NCI-H82 treated with DMSO at 0.1 percent for 48 hours (cell line): ENCODE measurements at regions not wholly inside any gene's neighbourhood (a gene's known extent, or its start where the extent isn't known, plus 50 kb on each side); places are given as distances from the start of the nearest gene placed in this dataset.

Source experiments
- DNase-seq: peaks from one replicate; lab custom pipeline; 2025; ENCODE audit not compliant: unreplicated experiment; lab: John Stamatoyannopoulos, UW

DNA sequence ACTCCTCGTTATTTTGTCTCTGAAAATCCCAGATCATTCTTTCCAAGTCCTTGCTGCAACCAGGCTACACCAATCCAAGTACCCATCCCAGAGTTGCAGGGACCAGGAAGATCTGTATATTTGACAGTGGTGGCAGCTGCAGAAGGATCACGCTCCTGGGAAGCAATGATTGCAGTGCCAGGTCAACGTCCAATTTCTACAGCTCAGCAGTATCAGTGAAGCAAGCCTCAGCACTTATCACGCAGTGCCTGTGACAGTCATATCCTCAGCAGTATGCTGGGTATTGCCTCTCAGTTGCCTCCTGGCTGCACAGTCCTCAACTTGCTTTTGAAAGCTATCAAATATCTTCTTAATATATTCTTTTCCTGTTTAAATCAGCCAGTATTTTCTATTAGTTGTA is 66.7 kb downstream of the BARHL2 start:
- no peak for DNase-seq

DNA sequence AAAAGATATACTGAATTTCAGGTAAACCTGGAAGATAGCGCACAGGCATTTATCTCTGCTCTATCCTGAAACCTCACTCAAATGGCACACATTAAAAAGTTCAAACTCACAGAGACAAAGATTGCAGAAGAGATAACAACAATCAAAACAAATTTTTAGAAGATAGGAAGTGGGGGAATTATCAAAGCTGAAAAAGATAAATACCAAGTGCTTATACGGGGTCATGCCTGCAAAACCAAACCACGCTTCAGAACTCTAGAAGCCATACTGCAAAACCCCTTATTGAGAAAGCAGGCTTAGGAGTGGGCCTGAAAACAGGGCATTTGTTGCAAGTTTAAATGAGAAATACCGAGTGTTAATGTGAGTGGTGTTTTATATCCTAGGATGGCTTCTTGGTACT is 76.8 kb downstream of the BARHL2 start:
- DNase-seq, result no peak

DNA sequence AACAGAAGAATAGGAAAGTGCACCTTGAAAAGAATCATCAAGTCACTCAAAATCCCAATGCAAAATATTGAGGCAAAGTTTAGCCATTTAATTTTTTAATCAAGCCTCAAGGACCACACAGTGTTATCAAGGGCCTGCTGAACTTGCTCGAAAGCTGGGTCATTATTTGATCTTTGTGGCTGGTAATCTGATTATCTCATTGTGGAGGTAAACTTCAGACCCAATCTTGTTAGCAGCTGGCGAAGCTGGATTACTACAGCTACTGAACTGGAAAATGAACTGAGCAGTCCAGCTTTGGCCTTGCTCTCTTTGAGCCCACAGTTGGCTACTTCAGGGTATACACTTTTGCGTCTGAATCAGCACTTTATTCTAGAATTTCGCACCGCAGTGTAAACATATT is 94.4 kb downstream of the BARHL2 start:
- DNase-seq, result peak; percentile 99

DNA sequence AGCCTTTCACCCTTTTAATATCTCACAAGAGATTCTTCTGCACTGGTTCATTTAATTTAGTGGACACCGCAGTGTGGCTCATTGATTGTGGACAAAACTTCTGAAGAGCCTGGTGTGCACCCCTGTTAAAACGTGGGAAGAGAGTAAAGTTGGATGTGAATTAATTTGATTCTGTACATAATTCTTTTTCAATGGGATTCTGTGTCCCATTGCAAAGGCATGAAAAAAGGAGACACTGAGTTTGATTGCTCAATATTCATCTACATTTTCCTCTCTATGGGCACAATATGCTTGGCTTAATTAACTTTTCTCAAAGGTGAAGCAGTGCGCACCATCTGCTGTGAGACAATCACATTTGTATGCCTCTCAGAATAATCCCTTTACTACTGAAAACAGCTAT is 95.1 kb downstream of the BARHL2 start:
- peak; percentile 87 for DNase-seq

DNA sequence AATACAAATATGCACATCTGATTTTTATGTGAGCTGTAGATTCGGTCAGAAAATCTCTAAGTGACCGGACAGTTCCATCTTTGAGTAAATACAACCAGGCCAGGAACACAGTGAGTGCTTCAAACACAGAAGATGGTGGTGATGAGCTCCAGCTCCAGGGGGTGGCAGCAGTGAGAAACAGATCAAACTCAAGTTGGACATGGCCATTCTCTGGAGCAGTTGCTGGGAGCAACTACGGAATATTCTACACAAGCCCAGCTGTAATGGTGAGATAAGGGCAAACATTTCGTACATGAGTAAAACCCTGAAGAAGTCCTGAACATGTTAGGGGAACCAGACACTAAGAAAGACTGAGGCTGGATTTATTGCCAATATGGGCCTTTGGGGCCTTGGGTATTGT is 100.7 kb downstream of the BARHL2 start:
- peak; percentile 73 for DNase-seq

DNA sequence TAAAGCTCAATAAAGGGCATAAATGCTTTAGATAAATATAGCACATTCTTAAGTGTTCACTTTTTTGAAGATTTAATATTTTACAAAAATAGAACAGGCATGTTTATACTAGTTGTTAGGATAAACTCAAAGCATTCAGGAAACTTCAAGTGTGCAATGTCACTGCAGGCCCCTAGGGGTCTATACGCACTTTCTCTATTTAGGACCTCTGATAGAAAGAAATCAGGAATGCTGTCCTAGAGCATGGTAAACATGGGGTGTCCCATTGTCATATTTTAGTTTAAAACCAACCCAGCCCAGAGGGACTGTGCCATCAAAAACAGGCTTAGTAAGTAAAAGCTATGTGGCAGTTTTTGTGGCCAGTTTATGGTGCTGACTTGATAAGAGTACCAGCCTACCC is 102.2 kb downstream of the BARHL2 start:
- DNase-seq, result no peak

DNA sequence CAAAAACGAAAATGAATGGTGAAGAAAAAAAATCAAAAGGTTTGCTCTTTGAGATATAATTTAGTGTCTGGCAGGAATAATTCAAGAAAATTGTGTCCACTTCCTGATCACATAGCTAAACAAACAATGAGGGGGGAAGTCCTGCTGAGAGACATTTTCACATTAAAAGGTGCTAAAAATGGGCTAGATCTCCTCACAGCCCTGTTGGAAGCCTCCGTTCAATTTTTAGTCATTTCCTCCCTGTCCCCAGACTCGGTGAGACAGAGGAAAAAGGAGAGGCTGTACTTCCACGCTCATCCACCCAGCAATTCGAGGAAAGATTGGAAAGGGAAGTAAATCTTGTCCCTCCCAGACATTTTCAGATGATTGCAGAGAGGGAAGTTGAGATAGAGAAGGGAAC is 103.7 kb downstream of the BARHL2 start:
- DNase-seq, result no peak

DNA sequence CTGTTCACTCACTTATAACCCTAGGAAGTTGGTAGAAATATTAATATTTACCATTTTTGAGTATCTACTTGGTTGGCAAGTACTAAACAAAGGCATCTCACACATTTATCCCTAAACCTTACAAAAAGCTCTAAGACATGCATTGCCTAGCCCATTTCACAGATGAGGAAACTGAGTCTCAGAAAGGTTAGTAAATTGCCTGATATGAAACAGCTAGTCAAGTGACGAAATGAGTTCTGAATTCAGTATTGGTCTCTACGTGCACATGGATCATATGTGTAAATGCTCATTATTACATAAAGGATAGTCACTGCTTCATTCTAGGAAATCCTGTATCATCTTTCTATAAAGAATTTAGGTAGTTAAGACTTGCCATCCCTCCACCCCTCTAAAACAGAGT is 105.1 kb downstream of the BARHL2 start:
- DNase-seq, result no peak

DNA sequence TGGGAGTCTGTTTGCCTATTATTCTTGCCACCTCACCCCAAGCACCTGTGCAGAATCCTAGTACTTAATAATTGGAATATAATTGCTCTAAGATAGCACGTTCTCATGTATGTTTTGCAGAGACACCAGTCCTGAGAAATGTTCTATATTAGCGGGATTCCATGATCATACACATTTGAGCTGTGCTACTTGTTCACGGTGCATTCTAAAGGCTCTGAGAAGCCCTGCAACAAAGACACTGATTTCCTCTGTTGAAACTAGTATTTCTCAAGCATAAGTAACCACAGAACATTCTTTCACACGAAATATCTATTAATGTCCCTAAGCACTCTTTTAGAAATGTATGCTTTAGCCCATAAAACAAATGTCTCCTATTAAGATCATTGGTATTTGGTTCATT is 109.4 kb downstream of the BARHL2 start:
- no peak for DNase-seq

DNA sequence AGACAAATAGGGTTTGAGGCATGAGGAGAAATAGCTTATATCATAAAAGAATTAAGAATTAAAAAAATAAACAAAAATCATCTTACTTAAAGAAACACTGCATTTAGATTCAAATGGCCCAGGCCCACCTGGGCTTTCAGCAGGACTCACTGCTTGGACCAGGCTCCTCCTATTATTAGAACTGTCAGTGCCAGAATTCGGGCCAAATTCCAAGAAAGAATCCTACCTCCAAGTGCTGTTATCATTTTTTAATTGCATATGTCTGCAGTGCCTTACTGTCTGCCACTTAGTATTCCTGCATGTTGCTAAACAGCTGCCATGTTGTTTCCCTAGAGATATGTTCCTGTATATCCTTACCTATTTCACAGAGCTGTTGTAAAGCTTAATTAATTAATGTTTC is 112.0 kb downstream of the BARHL2 start:
- DNase-seq, result no peak

DNA sequence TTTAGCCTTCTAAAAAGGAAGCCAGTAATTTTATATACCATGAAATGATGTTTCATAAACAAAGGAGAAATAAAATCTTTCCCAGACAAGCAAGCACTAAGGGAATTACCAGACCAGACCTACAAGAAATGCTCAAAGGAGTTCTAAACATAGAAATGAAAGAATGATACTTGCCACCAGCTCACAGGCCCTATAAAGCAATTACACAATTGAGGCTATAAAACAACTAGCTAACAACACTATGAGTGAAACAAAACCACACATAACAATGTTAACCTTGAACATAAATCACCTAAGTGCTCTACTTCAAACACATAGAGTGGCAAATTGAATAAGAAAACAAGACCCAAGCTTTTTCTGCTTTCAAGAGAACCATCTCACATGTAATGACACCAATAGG is 123.8 kb downstream of the BARHL2 start:
- no peak for DNase-seq

DNA sequence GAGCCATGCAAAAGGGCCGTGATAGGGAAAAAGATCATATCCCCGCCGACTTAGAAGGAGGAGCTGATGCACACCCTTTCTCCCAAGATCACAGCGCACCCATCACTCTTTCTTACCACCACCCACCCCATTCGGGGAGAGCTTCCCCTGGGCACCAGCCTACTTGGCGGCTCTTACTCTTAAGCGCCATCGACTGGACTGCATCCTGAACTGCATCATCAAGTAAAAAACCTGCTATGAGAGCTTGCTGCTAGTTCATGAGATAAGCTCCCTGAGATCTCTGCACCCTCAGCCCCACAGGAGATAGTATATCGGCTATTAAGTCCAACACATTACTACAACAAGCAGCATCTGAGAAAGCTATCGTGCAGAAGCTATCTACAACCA is 125.1 kb downstream of the BARHL2 start:
- no peak for DNase-seq

DNA sequence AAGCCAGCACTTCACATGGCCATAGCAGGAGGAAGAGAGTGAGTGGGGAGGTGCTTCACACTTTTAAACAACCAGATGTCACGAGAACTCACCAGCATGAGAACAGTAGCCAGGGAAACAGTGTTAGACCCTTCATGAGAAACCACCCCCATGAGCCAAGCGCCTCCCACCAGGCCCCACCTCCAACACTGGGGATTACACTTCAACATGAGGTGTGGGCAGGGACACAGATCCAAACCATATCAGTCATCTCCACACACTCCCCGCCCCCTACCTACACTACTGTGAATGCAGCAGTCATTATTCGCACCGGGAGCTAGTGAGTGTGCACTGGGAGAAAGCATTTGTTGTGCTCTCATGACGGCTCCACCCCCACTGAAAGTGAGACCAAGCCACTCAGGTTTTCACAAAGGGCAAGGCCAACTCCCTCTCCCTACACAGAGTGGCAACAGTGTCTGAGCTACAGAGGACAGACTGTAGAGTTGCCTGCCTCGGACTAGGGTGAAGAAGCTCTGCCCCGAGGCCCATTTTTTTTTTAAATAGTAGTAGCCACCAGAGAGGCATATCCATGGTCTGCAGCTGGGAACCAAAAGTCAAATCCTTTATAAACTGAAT is 125.6 kb downstream of the BARHL2 start:
- DNase-seq, result no peak

DNA sequence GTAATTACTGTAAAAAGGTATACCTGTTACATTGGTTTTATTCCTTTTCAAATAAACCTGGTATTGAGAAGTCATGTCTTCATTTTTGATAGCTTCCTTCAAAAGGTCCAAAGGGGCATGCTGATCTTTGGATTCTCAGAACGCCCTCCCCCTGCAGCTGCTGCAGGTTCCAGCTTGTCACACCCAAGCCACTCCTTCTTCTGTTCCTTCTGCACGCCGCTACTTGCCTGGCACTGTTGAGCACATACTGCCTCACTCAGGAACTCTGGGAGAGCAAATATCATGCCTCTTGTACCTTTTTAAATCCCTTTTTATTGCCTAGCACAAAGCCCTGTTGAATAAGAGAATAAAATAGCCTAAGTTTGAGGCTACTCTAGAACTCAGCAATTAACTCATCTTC is 136.9 kb downstream of the BARHL2 start:
- no peak for DNase-seq

DNA sequence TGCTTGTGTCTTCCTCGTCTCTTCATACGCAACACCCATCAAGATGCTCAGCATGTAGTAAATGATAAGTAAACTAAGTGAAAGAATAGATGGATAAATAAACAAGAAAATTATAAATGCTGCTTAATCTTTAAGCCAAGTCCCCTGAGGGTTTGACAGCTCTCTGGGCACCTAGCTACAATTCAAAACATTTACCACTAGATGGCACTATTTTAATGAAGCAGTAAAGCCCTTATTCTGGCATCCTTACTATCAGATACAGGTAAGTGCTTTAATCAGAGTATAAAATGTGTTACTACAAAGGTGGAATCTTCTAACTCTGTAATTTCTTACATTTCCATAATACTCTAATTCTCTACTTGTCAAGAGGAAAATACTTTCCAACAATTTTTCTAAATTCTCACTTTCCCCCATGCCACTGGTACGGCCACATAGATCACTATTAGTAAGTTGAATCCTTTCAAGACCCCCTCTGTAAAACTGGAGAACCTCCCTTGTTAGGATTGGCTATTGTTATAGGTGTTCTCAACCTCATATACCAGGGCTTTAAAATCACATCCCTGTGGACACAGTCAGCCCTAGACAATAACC is 137.8 kb downstream of the BARHL2 start:
- peak; percentile 54 for DNase-seq

DNA sequence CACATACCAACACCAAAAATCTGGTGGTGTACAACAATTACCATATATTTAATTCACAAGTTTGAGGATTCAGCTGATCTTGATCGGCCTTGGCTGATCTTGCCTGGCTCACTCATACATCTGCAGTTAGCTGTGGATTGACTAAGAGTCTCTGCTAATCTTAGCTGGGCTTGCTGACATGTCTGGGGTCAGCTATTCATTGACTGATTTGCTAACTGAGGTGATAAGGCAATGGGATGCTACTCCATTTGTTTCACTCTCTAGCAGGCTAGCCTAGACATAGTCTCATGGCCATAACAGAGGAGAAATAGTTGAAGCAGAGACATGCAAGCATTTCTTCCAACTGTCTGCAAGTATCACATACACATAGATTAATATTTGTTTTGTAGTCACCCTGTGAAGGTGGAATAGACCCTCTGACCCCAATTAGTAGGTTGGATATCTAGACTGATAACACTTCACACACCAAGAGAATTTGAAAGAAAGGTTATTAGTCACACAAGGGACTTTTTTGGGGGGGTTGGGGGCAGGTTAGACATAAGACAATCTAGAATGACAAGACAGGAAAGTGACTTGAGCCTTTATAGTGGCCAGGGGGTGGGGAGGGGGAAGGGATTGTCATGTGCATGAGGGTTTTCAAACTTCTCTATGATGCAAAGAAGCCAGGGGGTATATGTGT is 142.3 kb downstream of the BARHL2 start:
- DNase-seq, result no peak

DNA sequence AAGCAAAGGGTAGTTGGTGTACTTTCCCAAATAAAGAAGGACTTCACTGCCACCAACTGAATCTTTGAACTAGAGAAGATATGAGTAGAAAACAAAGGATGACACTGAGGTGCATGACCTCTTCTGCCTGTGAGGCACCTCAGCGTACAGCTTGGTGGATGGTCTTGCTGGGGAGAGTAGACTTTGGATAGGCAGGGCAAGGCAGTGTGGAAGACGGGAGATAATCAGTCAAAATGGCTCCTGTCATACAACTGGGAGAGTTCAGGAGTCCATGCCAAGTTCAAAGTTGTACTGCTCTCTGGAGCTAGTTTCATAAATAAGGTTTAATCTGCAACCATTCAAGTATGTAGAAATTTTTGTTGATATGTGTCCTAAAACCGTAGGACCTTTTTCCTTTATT is 143.4 kb downstream of the BARHL2 start:
- DNase-seq, result no peak

DNA sequence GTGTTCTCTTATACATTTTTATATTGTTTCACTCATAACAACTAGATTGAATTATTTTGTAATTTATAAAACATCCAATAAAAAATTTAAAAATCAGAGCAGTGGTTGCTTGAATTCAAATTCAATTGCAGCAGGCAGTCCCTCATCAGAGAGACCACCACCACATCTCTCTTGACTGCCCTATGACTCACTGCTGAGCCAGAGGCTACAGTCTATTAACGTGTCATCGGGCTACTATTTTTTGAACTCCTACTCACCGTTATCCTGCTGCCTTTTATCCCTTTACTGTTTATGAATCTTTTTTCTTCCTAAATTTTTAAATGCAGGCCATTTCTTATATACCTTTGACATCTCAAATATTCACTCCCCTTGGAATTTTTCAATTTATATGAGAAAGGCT is 144.7 kb downstream of the BARHL2 start:
- no peak for DNase-seq

DNA sequence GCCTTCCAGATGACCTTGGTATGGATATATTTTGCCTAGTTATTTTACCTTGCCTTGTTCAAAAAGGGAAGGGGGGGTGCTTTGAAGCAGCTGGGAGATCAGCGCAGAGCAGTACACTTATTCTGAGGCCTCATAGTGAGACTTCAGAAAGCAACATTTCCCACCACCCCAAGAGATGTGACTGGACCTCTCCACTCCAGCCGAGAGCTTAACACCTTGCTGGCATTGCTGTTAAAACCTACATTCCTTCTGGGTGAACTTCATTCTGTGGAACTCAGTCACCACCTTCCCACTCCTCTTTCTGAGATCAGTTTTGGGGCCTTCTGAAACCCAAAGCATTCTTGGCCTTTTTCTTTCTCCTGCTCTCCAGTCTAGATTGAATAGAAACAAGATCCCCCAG is 148.7 kb downstream of the BARHL2 start:
- DNase-seq, result no peak

DNA sequence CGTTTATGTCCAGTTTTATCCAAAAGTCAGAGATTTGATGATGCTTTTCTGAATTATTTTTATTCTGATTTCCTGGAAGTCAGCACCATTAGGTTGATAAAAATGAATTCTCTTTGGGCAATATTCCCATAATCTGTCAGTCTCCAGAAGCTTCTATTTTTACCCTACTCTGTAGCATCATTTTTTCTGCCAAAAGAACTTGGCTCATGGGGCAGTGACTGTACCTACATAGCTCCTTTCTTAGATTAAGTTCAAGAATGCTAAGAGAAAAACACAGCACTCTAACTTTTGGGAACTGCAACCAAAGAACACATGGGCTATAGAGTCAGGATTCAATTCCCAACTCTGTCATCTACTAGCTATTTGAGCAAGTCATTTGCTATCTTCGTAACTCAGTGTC is 152.9 kb downstream of the BARHL2 start:
- no peak for DNase-seq

DNA sequence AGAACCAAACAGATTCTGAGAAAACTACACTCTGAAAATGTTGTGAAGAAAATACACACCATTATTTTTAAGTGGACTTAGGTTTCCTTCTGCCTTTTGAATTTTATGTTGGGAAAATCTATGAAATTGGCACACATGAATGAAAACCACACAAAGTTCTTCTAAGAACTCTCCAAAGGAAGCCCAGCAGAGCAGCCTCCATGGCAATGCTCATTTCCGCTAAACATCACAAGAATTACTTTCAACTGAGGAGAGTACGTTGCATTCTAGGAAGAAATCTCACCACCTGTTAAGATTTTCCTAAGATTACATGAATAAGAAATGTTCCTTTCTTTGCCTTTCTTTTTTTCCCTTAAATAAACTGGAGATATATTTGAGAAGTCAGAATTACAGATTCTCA is 154.2 kb downstream of the BARHL2 start:
- DNase-seq, result no peak

DNA sequence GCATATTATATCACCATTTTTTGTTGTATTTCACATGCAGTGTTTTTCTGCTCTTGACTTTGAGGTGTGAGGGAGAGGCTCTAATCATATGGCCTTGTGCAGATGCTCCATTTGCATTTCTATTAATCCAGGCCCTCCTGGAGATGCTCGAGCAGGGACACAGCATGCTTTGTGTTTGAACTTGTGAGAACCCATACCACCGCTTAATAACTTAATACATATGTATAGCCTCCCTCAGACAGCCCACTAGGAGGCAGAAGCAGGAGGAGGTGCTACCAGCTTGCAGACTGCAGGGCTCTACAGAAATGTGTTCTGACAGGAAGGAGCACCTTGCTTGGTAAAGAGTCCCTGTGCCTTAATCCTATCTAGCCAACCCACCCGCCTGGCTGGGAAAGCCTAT is 155.2 kb downstream of the BARHL2 start:
- DNase-seq, result peak; percentile 50
